GM23248 (cell line): ENCODE measurements at regions not wholly inside any gene's neighbourhood (a gene's known extent, or its start where the extent isn't known, plus 50 kb on each side); places are given as distances from the start of the nearest gene placed in this dataset.

Source experiments
- DNase-seq: peaks from one replicate; pipeline ENCODE4 v3.0.0-alpha.2; 2015
- H2AFZ ChIP-seq: fragments of 200-600 bp; sonication (generic); 2 replicates; pipeline ENCODE4 v1.6.1; 2016; ENCODE audit warnings: antibody characterized with exemption
- H3F3A ChIP-seq: fragments of 200-600 bp; sonication (generic); 2 replicates; pipeline ENCODE4 v1.6.1; 2016; ENCODE audit warnings: mild to moderate bottlenecking, antibody characterized with exemption, mixed run types; ENCODE audit not compliant: insufficient read depth
- H3K27ac ChIP-seq: fragments of 200-600 bp; sonication (generic); 2 replicates; pipeline ENCODE4 v1.5.1; 2016; ENCODE audit warnings: mild to moderate bottlenecking
- H3K27me3 ChIP-seq: fragments of 200-600 bp; sonication (generic); replicated peaks from 2 replicates; pipeline ENCODE4 v1.6.1; 2016; ENCODE audit warnings: mild to moderate bottlenecking; ENCODE audit not compliant: insufficient read depth
- H3K36me3 ChIP-seq: fragments of 200-600 bp; sonication (generic); 2 replicates; pipeline ENCODE4 v1.6.1; 2016; ENCODE audit warnings: low read depth, mild to moderate bottlenecking
- H3K4me1 ChIP-seq: fragments of 200-600 bp; sonication (generic); 2 replicates; pipeline ENCODE4 v1.6.1; 2016; ENCODE audit warnings: mild to moderate bottlenecking; ENCODE audit not compliant: insufficient read depth
- H3K4me2 ChIP-seq: fragments of 200-600 bp; sonication (generic); one replicate; pipeline ENCODE4 v1.6.1; 2016; ENCODE audit warnings: mild to moderate bottlenecking; ENCODE audit not compliant: unreplicated experiment
- H3K4me3 ChIP-seq: fragments of 200-600 bp; sonication (generic); 2 replicates; pipeline ENCODE4 v1.5.1; 2016; ENCODE audit warnings: mild to moderate bottlenecking
- H3K79me2 ChIP-seq: fragments of 200-600 bp; sonication (generic); 2 replicates; pipeline ENCODE4 v1.6.1; 2016; ENCODE audit warnings: mild to moderate bottlenecking; ENCODE audit not compliant: insufficient read depth
- H3K9ac ChIP-seq: fragments of 200-600 bp; sonication (generic); 2 replicates; pipeline ENCODE4 v1.6.1; 2016; ENCODE audit warnings: mild to moderate bottlenecking
- H3K9me2 ChIP-seq: fragments of 200-600 bp; sonication (generic); 2 replicates; pipeline ENCODE4 v1.6.1; 2016; ENCODE audit warnings: mixed run types, mild to moderate bottlenecking, moderate library complexity; ENCODE audit not compliant: insufficient read depth
- H3K9me3 ChIP-seq: fragments of 200-600 bp; sonication (generic); one replicate; pipeline ENCODE4 v1.6.1; 2017; ENCODE audit warnings: low read depth
- H4K20me1 ChIP-seq: fragments of 200-600 bp; sonication (generic); 2 replicates; pipeline ENCODE4 v1.6.0; 2016; ENCODE audit not compliant: insufficient read depth
- EZH2 ChIP-seq: fragments of 200-600 bp; sonication (generic); IDR thresholded peaks from 2 replicates; pipeline ENCODE4 v1.6.1; 2018; ENCODE audit warnings: antibody characterized with exemption, mild to moderate bottlenecking; ENCODE audit not compliant: insufficient read depth, poor library complexity, severe bottlenecking
- EZH2phosphoT487 ChIP-seq: fragments of 200-600 bp; sonication (generic); IDR thresholded peaks from 2 replicates; pipeline ENCODE4 v1.6.1; 2018; ENCODE audit warnings: antibody characterized with exemption, moderate library complexity, mild to moderate bottlenecking, low read depth; ENCODE audit not compliant: insufficient read depth
- WGBS, 2 experiments: methylation state at CpG; one replicate each; pipeline ENCODE4 v1.1.6; 2015 to 2017; ENCODE audit warnings: low lambda C conversion rate in 2 of 2, low coverage in 1 of 2; ENCODE audit errors: missing lambda C conversion rate in 2 of 2; 5-methylcytosine and 5-hydroxymethylcytosine counted together
- in situ Hi-C: fragments of 300-500 bp; cut with MboI; formaldehyde crosslinking; loops from 2 replicates; pipeline ENCODE4 v1.15.0; 2020

- Histone ChIP-seq H3K36me3 (no peaks in the 10 kb centered on the region), H3F3A (no peaks in the 10 kb centered on the region), H2AFZ (no peak overlapping the region), H3K4me1 (peaks cover 7% of the 10 kb centered on the region), H3K4me2 (no peak overlapping the region), H3K27me3 (no peaks in the 10 kb centered on the region), H3K79me2 (no peaks in the 10 kb centered on the region), H3K27ac (no peak overlapping the region), H4K20me1 (no peaks in the 10 kb centered on the region), H3K9ac (no peak overlapping the region), H3K9me2 (no peaks in the 10 kb centered on the region), H3K9me3 (no peaks in the 10 kb centered on the region), H3K4me3 (no peak overlapping the region)
- no peak for TF ChIP-seq EZH2phosphoT487
- no peak for TF ChIP-seq EZH2
- 66 to 75% methylated on average over 8 of the region's 8 CpGs for WGBS, 2 experiments
- in situ Hi-C loops, result no loop called here
- no peak for DNase-seq
Observed at GRCh38 chr6:40714576-40715564, 127.7 kb upstream of the LRFN2 start.

GRCh38 chr6:40714143-40714542 is 127.0 kb upstream of the LRFN2 start:
- Histone ChIP-seq H3K36me3 (no peaks in the 10 kb centered on the region), H4K20me1 (no peaks in the 10 kb centered on the region), H3K27ac (no peak overlapping the region), H3K4me3 (no peak overlapping the region), H3F3A (no peaks in the 10 kb centered on the region), H2AFZ (no peak overlapping the region), H3K9ac (no peak overlapping the region), H3K4me1 (no peaks in the 10 kb centered on the region), H3K4me2 (no peak overlapping the region), H3K9me2 (no peaks in the 10 kb centered on the region), H3K27me3 (no peaks in the 10 kb centered on the region), H3K79me2 (no peaks in the 10 kb centered on the region), H3K9me3 (no peaks in the 10 kb centered on the region)
- 78 to 86% methylated on average over 6 of the region's 6 CpGs for WGBS, 2 experiments
- no peak for DNase-seq
- TF ChIP-seq EZH2phosphoT487 (no peak), EZH2 (no peak)
- in situ Hi-C loops, result no loop called here

- in situ Hi-C loops, result no loop called here
- DNase-seq, result peak; percentile 15
- 53 to 56% methylated on average over 10 of the region's 10 CpGs for WGBS, 2 experiments
Observed at GRCh38 chr6:40713002-40713719, 126.0 kb upstream of the LRFN2 start.

GRCh38 chr6:40710626-40711330 is 123.6 kb upstream of the LRFN2 start:
- Histone ChIP-seq H3K9ac (no peak overlapping the region), H3K9me3 (no peaks in the 10 kb centered on the region), H3K79me2 (no peaks in the 10 kb centered on the region), H3K4me1 (no peaks in the 10 kb centered on the region), H3K4me3 (no peak overlapping the region), H3F3A (no peaks in the 10 kb centered on the region), H3K27ac (no peak overlapping the region), H4K20me1 (no peaks in the 10 kb centered on the region), H2AFZ (no peak overlapping the region), H3K4me2 (no peak overlapping the region), H3K9me2 (no peaks in the 10 kb centered on the region), H3K27me3 (0 out of 2 replicates have a peak, but pooled peaks cover 3% of the 10 kb centered on the region), H3K36me3 (no peaks in the 10 kb centered on the region)
- WGBS, 2 experiments, result 59 to 69% methylated on average over 5 of the region's 5 CpGs
- TF ChIP-seq EZH2, result no peak
- no peak for TF ChIP-seq EZH2phosphoT487
- in situ Hi-C loops, result no loop called here
- no peak for DNase-seq

More at GRCh38 chr6:40713002-40713719, 126.0 kb upstream of the LRFN2 start:
- Histone ChIP-seq H3F3A (no peaks in the 10 kb centered on the region), H3K79me2 (no peaks in the 10 kb centered on the region), H3K4me1 (no peaks in the 10 kb centered on the region), H3K36me3 (no peaks in the 10 kb centered on the region), H3K9me2 (no peaks in the 10 kb centered on the region), H3K4me3 (no peak overlapping the region), H3K9me3 (no peaks in the 10 kb centered on the region), H4K20me1 (no peaks in the 10 kb centered on the region), H3K27ac (no peak overlapping the region), H3K27me3 (no peaks in the 10 kb centered on the region), H2AFZ (no peak overlapping the region), H3K9ac (no peak overlapping the region), H3K4me2 (no peak overlapping the region)
- TF ChIP-seq EZH2phosphoT487, result no peak
- TF ChIP-seq EZH2, result no peak
